Stimulated activated CD8-positive, alpha-beta memory T cell treated with anti-CD3 and anti-CD28 coated beads, Interleukin-15, amount 100 ng/mL, for 48 hours (primary cell): ENCODE measurements at regions not wholly inside any gene's neighbourhood (a gene's known extent, or its start where the extent isn't known, plus 50 kb on each side); places are given as distances from the start of the nearest gene placed in this dataset.
A peak's percentile ranks its signal among the peaks of the same experiment; 100 is the strongest.

Experiments used
- DNase-seq, 2 donors: peaks; one replicate each; pipeline ENCODE4 v3.0.0-alpha.2; 2020; ENCODE audit warnings: low read depth in 2 of 2

- DNase-seq, result no peak
Observed at GRCh38 chr2:20110876-20111275, 59.4 kb upstream of the LAPTM4A start.

- no peak for DNase-seq
Observed at GRCh38 chr2:20110383-20110782, 59.0 kb upstream of the LAPTM4A start.

GRCh38 chr2:20108655-20109396 is 57.4 kb upstream of the LAPTM4A start:
- no peak for DNase-seq

- no peak for DNase-seq
Observed at GRCh38 chr2:20107776-20108175, 56.3 kb upstream of the LAPTM4A start.

GRCh38 chr2:20107352-20107751 is 55.9 kb upstream of the LAPTM4A start:
- no peak for DNase-seq

GRCh38 chr2:20106746-20107145 is 55.3 kb upstream of the LAPTM4A start:
- DNase-seq, result peak; percentile 9 to 29

GRCh38 chr2:20104900-20105545 is 53.6 kb upstream of the LAPTM4A start:
- DNase-seq, result no peak

- no peak for DNase-seq
Observed at GRCh38 chr2:20103530-20103929, 52.1 kb upstream of the LAPTM4A start.
